ENCODE measurements at regions not wholly inside any gene's neighbourhood (a gene's known extent, or its start where the extent isn't known, plus 50 kb on each side); places are given as distances from the start of the nearest gene placed in this dataset.

DNA sequence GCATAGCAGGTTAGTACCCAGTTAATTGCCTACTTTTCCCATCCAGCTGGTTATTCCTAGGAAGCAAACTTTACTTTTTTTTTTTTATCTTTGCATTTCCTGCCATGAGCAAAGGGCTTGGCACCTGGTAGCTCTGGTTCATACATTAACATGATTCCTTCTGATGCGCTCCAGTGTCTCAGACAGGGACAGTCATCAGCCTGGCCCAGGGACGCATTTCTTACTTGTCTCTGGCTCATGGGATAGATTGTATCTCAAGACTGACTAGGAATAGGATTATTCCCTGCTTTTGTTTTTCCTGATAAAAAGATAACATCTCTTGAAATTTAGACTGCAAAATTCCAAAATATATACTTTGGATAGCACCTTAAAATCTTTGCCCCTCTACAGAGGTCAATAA lies 571.5 kb upstream of the TENM3 start:
- H3K4ac ChIP-seq (ENCODE audit: low read depth in 1 of 2, low read length in 2 of 2): no peak overlapping the region
- H3K4me1 ChIP-seq (ENCODE audit: control insufficient read depth, insufficient read depth, low read depth, low read length): no peaks in the 10 kb centered on the region
- no peak overlapping the region for H3K9ac ChIP-seq (ENCODE audit: low read length)
- no peak overlapping the region for H2BK12ac ChIP-seq (ENCODE audit: low read length in 2 of 2)
- H3K23ac ChIP-seq (ENCODE audit: low read length in 2 of 2): no peak overlapping the region
- no peak overlapping the region for H2AK5ac ChIP-seq (ENCODE audit: low read length, severe bottlenecking)
- no peak overlapping the region for H2BK120ac ChIP-seq (ENCODE audit: low read depth, low read length)
- H2AFZ ChIP-seq (ENCODE audit: low read depth, low read length): no peak overlapping the region
- H2BK5ac ChIP-seq (ENCODE audit: low read depth, low read length, poor library complexity, severe bottlenecking): no peak overlapping the region
- no peak overlapping the region for H2BK15ac ChIP-seq (ENCODE audit: low read depth, poor library complexity, severe bottlenecking)
- no peak overlapping the region for H3K27ac ChIP-seq (ENCODE audit: low read length, poor library complexity, severe bottlenecking)
- no peak overlapping the region for H3K4me2 ChIP-seq (ENCODE audit: low read length, poor library complexity, severe bottlenecking)
- no peak overlapping the region for H3K14ac ChIP-seq (ENCODE audit: low read length in 2 of 2)
- no peak overlapping the region for H3K4me3 ChIP-seq (ENCODE audit: insufficient read depth in 1 of 2, low read depth in 1 of 2, low read length in 2 of 2)
- no peaks in the 10 kb centered on the region for H3K9me3 ChIP-seq (ENCODE audit: control insufficient read depth, low read length)
- H4K8ac ChIP-seq (ENCODE audit: low read length): no peak overlapping the region
- H4K91ac ChIP-seq (ENCODE audit: low read length): no peak overlapping the region
- WGBS: 100% methylated on average over 1 of the region's 2 CpGs
- no peaks in the 10 kb centered on the region for H3K27me3 ChIP-seq (ENCODE audit: control insufficient read depth in 1 of 2, insufficient read depth in 1 of 2, low read length in 2 of 2)
- H3K18ac ChIP-seq (ENCODE audit: low read depth in 1 of 2, low read length in 2 of 2): no peak overlapping the region
- H3K36me3 ChIP-seq (ENCODE audit: control insufficient read depth in 1 of 2, insufficient read depth in 2 of 2, low read depth in 1 of 2, low read length in 2 of 2): no peaks in the 10 kb centered on the region
- DNase-seq: no peak
- no peaks in the 10 kb centered on the region for H3K79me1 ChIP-seq (replicated peaks; ENCODE audit: low read length, poor library complexity, severe bottlenecking)

DNA sequence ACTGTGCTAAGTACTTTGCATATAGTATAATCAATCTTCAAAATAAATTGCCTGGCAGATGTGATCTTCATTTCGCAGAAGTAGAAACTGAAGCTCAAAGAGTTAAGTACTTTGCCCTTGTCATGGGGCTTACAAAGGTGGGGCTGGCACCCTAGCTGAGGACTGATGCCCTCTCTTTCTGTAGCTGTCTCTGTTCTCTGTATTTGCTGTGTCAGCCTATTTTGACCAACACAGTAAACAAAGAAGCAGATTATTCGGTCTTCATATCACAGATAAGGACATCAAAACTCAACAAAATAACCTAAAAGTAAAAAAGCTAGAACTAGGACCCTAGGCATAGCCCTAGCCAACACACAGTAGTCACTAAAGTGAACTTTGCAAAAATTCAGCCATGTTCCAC lies 570.5 kb upstream of the TENM3 start:
- Histone ChIP-seq H3K79me1 (replicated peaks; ENCODE audit: low read length, poor library complexity, severe bottlenecking) (no peaks in the 10 kb centered on the region), H2AFZ (ENCODE audit: low read depth, low read length) (no peak overlapping the region), H2AK5ac (ENCODE audit: low read length, severe bottlenecking) (no peak overlapping the region), H2BK12ac (ENCODE audit: low read length in 2 of 2) (no peak overlapping the region), H3K27ac (ENCODE audit: low read length, poor library complexity, severe bottlenecking) (no peak overlapping the region), H3K18ac (ENCODE audit: low read depth in 1 of 2, low read length in 2 of 2) (no peak overlapping the region), H3K4ac (ENCODE audit: low read depth in 1 of 2, low read length in 2 of 2) (no peak overlapping the region), H3K9me3 (ENCODE audit: control insufficient read depth, low read length) (no peaks in the 10 kb centered on the region), H2BK5ac (ENCODE audit: low read depth, low read length, poor library complexity, severe bottlenecking) (no peak overlapping the region), H3K14ac (ENCODE audit: low read length in 2 of 2) (no peak overlapping the region), H2BK15ac (ENCODE audit: low read depth, poor library complexity, severe bottlenecking) (no peak overlapping the region), H4K91ac (ENCODE audit: low read length) (no peak overlapping the region), H3K27me3 (ENCODE audit: control insufficient read depth in 1 of 2, insufficient read depth in 1 of 2, low read length in 2 of 2) (no peaks in the 10 kb centered on the region), H3K4me3 (ENCODE audit: insufficient read depth in 1 of 2, low read depth in 1 of 2, low read length in 2 of 2) (no peak overlapping the region), H3K23ac (ENCODE audit: low read length in 2 of 2) (no peak overlapping the region), H4K8ac (ENCODE audit: low read length) (no peak overlapping the region), H3K4me1 (ENCODE audit: control insufficient read depth, insufficient read depth, low read depth, low read length) (no peaks in the 10 kb centered on the region), H3K4me2 (ENCODE audit: low read length, poor library complexity, severe bottlenecking) (no peak overlapping the region), H3K9ac (ENCODE audit: low read length) (no peak overlapping the region), H2BK120ac (ENCODE audit: low read depth, low read length) (no peak overlapping the region), H3K36me3 (ENCODE audit: control insufficient read depth in 1 of 2, insufficient read depth in 2 of 2, low read depth in 1 of 2, low read length in 2 of 2) (no peaks in the 10 kb centered on the region)
- no peak for DNase-seq
- 70% methylated on average over 2 of the region's 2 CpGs for WGBS

DNA sequence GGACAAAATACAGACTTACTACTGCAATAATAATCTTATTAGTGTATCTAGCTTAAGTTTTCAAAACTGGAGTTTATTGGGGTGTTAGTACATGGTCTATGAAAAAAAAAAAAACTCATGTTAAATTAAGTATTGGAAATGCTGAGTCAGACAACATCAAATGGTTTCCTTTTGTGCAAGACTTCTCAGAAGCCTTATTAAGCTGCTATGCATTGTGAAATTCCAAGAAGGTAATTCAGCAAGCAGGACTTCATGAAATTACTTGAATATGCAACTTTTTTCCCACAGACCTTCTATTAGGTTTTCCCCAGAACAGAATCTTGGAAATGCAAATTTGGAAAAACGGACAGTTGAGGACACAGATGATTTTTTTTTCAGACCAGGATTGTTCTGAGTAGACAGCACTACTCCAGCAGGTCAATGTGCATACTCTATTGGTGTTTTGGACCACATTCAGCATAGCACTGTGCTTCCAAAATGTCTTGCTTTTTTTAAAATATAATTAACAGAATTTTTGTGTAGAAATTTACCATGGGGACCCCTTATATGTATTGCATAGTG lies 568.8 kb upstream of the TENM3 start:
- Histone ChIP-seq H3K9ac (ENCODE audit: low read length) (no peak overlapping the region), H3K4me2 (ENCODE audit: low read length, poor library complexity, severe bottlenecking) (no peak overlapping the region), H2BK15ac (ENCODE audit: low read depth, poor library complexity, severe bottlenecking) (no peak overlapping the region), H4K8ac (ENCODE audit: low read length) (no peak overlapping the region), H2BK120ac (ENCODE audit: low read depth, low read length) (no peak overlapping the region), H3K9me3 (ENCODE audit: control insufficient read depth, low read length) (no peaks in the 10 kb centered on the region), H3K27ac (ENCODE audit: low read length, poor library complexity, severe bottlenecking) (no peak overlapping the region), H3K4me1 (ENCODE audit: control insufficient read depth, insufficient read depth, low read depth, low read length) (no peaks in the 10 kb centered on the region), H3K4ac (ENCODE audit: low read depth in 1 of 2, low read length in 2 of 2) (no peak overlapping the region), H3K18ac (ENCODE audit: low read depth in 1 of 2, low read length in 2 of 2) (no peak overlapping the region), H2AK5ac (ENCODE audit: low read length, severe bottlenecking) (no peak overlapping the region), H3K23ac (ENCODE audit: low read length in 2 of 2) (no peak overlapping the region), H3K36me3 (ENCODE audit: control insufficient read depth in 1 of 2, insufficient read depth in 2 of 2, low read depth in 1 of 2, low read length in 2 of 2) (no peaks in the 10 kb centered on the region), H2BK5ac (ENCODE audit: low read depth, low read length, poor library complexity, severe bottlenecking) (no peak overlapping the region), H3K14ac (ENCODE audit: low read length in 2 of 2) (no peak overlapping the region), H3K27me3 (ENCODE audit: control insufficient read depth in 1 of 2, insufficient read depth in 1 of 2, low read length in 2 of 2) (no peaks in the 10 kb centered on the region), H2AFZ (ENCODE audit: low read depth, low read length) (no peak overlapping the region), H2BK12ac (ENCODE audit: low read length in 2 of 2) (no peak overlapping the region), H3K4me3 (ENCODE audit: insufficient read depth in 1 of 2, low read depth in 1 of 2, low read length in 2 of 2) (no peak overlapping the region), H3K79me1 (replicated peaks; ENCODE audit: low read length, poor library complexity, severe bottlenecking) (no peaks in the 10 kb centered on the region), H4K91ac (ENCODE audit: low read length) (no peak overlapping the region)
- 80% methylated on average over 1 of the region's 1 CpG for WGBS
- no peak for DNase-seq

DNA sequence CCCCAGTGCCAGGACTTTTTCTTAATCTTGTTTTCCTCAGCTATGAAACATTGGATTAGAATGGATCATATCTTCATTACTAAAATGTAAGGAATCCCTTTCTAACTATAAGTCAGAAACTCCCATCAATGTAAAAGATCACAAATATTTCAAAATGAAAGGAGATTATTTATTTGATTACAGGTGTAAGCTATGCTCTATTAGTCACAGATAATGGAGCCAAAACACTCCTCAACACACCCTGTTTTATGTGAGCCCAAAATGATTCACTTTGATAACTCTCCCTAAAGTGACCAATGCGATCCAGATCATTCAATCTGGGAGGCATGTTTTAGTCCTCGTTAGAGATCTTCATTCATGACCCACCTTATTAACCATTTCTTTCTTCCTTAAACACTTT lies 566.7 kb upstream of the TENM3 start:
- no peak overlapping the region for H3K4ac ChIP-seq (ENCODE audit: low read depth in 1 of 2, low read length in 2 of 2)
- H4K8ac ChIP-seq (ENCODE audit: low read length): no peak overlapping the region
- H3K4me3 ChIP-seq (ENCODE audit: insufficient read depth in 1 of 2, low read depth in 1 of 2, low read length in 2 of 2): no peak overlapping the region
- H2AK5ac ChIP-seq (ENCODE audit: low read length, severe bottlenecking): no peak overlapping the region
- H3K36me3 ChIP-seq (ENCODE audit: control insufficient read depth in 1 of 2, insufficient read depth in 2 of 2, low read depth in 1 of 2, low read length in 2 of 2): no peaks in the 10 kb centered on the region
- no peaks in the 10 kb centered on the region for H3K4me1 ChIP-seq (ENCODE audit: control insufficient read depth, insufficient read depth, low read depth, low read length)
- DNase-seq: no peak
- H2BK120ac ChIP-seq (ENCODE audit: low read depth, low read length): no peak overlapping the region
- H4K91ac ChIP-seq (ENCODE audit: low read length): no peak overlapping the region
- no peak overlapping the region for H3K14ac ChIP-seq (ENCODE audit: low read length in 2 of 2)
- H3K9ac ChIP-seq (ENCODE audit: low read length): no peak overlapping the region
- H2BK12ac ChIP-seq (ENCODE audit: low read length in 2 of 2): no peak overlapping the region
- H3K4me2 ChIP-seq (ENCODE audit: low read length, poor library complexity, severe bottlenecking): no peak overlapping the region
- H3K23ac ChIP-seq (ENCODE audit: low read length in 2 of 2): no peak overlapping the region
- WGBS: 47% methylated on average over 2 of the region's 2 CpGs
- no peak overlapping the region for H2AFZ ChIP-seq (ENCODE audit: low read depth, low read length)
- H3K79me1 ChIP-seq (replicated peaks; ENCODE audit: low read length, poor library complexity, severe bottlenecking): no peaks in the 10 kb centered on the region
- no peak overlapping the region for H3K27ac ChIP-seq (ENCODE audit: low read length, poor library complexity, severe bottlenecking)
- H3K18ac ChIP-seq (ENCODE audit: low read depth in 1 of 2, low read length in 2 of 2): no peak overlapping the region
- no peak overlapping the region for H2BK15ac ChIP-seq (ENCODE audit: low read depth, poor library complexity, severe bottlenecking)
- H3K9me3 ChIP-seq (ENCODE audit: control insufficient read depth, low read length): no peaks in the 10 kb centered on the region
- H3K27me3 ChIP-seq (ENCODE audit: control insufficient read depth in 1 of 2, insufficient read depth in 1 of 2, low read length in 2 of 2): no peaks in the 10 kb centered on the region
- H2BK5ac ChIP-seq (ENCODE audit: low read depth, low read length, poor library complexity, severe bottlenecking): no peak overlapping the region

Measured in mesenchymal stem cell (in vitro differentiated cells and primary cell).